Eye (tissue), 1 donor: ENCODE measurements at regions not wholly inside any gene's neighbourhood (a gene's known extent, or its start where the extent isn't known, plus 50 kb on each side); places are given as distances from the start of the nearest gene placed in this dataset.

Experiments
- DNase-seq: peaks from one replicate; pipeline ENCODE4 v3.0.0-alpha.2; 2015

- no peak for DNase-seq
Observed at GRCh38 chr6:54574671-54575070, 266.4 kb downstream of the TINAG start.

GRCh38 chr6:54578261-54578660 is 268.3 kb upstream of the FAM83B start:
- peak; percentile 54 for DNase-seq

GRCh38 chr6:54579011-54579410 is 267.6 kb upstream of the FAM83B start:
- peak; percentile 73 for DNase-seq

GRCh38 chr6:54586251-54586650 is 260.3 kb upstream of the FAM83B start:
- DNase-seq: no peak

GRCh38 chr6:54587277-54587676 is 259.3 kb upstream of the FAM83B start:
- DNase-seq: no peak

- DNase-seq: no peak
Observed at GRCh38 chr6:54588176-54588575, 258.4 kb upstream of the FAM83B start.

- no peak for DNase-seq
Observed at GRCh38 chr6:54595844-54596243, 250.7 kb upstream of the FAM83B start.

- no peak for DNase-seq
Observed at GRCh38 chr6:54598787-54599313, 247.7 kb upstream of the FAM83B start.

- peak; percentile 44 for DNase-seq
Observed at GRCh38 chr6:54601600-54602300, 244.8 kb upstream of the FAM83B start.

GRCh38 chr6:54602591-54602990 is 244.0 kb upstream of the FAM83B start:
- no peak for DNase-seq

GRCh38 chr6:54609981-54610380 is 236.6 kb upstream of the FAM83B start:
- DNase-seq: no peak

GRCh38 chr6:54613596-54613995 is 233.0 kb upstream of the FAM83B start:
- no peak for DNase-seq

- no peak for DNase-seq
Observed at GRCh38 chr6:54614499-54615195, 231.9 kb upstream of the FAM83B start.

- peak; percentile 12 for DNase-seq
Observed at GRCh38 chr6:54617730-54618129, 228.8 kb upstream of the FAM83B start.

- DNase-seq: no peak
Observed at GRCh38 chr6:54618572-54618971, 228.0 kb upstream of the FAM83B start.

GRCh38 chr6:54619102-54619501 is 227.5 kb upstream of the FAM83B start:
- DNase-seq: no peak

GRCh38 chr6:54621285-54621684 is 225.3 kb upstream of the FAM83B start:
- DNase-seq: no peak

- DNase-seq: no peak
Observed at GRCh38 chr6:54624216-54624615, 222.4 kb upstream of the FAM83B start.

GRCh38 chr6:54624779-54625178 is 221.8 kb upstream of the FAM83B start:
- no peak for DNase-seq

GRCh38 chr6:54629131-54629530 is 217.4 kb upstream of the FAM83B start:
- no peak for DNase-seq

GRCh38 chr6:54632984-54633565 is 213.5 kb upstream of the FAM83B start:
- no peak for DNase-seq

- DNase-seq: no peak
Observed at GRCh38 chr6:54633601-54634000, 213.0 kb upstream of the FAM83B start.

- DNase-seq: no peak
Observed at GRCh38 chr6:54640911-54641310, 205.7 kb upstream of the FAM83B start.
